K562 (cell line): ENCODE measurements at regions not wholly inside any gene's neighbourhood (a gene's known extent, or its start where the extent isn't known, plus 50 kb on each side); places are given as distances from the start of the nearest gene placed in this dataset.

ENCODE experiments used
- ATAC-seq: fragments of 200-7000 bp; cut with Tn5 transposase; 3 replicates; pipeline ENCODE4 v1.9.1; 2020; ENCODE audit warnings: moderate library complexity
- BruUV-seq: library from RNA; stranded (reverse); fragments of 400-500 nt; replicated peaks from 2 replicates; lab custom pipeline; 2021; lab: Mats Ljungman, UMichigan
- CTCF ChIA-PET: fragments of 300-600 bp; formaldehyde crosslinking; extraction: SDS; loops from one replicate; lab custom pipeline; 2021; ENCODE audit warnings: low intra/inter-chr PET ratio; lab: Yijun Ruan, JAX
- POLR2A ChIA-PET: fragments of 300-600, 350-650 bp; sonication (Branson Sonifier 250); formaldehyde crosslinking; extraction: SDS; loops from one replicate; lab custom pipeline; 2021; ENCODE audit warnings: antibody characterized with exemption, inconsistent platforms; lab: Yijun Ruan, JAX
- DNase-seq, 4 experiments: peaks; one replicate each; pipeline versions ENCODE4 v3.0.0 to v3.0.0-alpha.2; 2011 to 2018; ENCODE audit warnings: low spot score in 3 of 4, mixed read lengths in 3 of 4; ENCODE audit errors: extremely low read depth in 1 of 4
- FAIRE-seq: peaks from 2 replicates; lab custom pipeline; 2011; peaks lifted over from hg19 to GRCh38; lab: Jason Lieb, UNC
- H2AFZ ChIP-seq: 2 replicates; pipeline ENCODE4 v1.6.0; 2011; ENCODE audit warnings: low read depth, low read length, control low read depth, inconsistent platforms
- H3K27ac ChIP-seq: fragments of 200-600 bp; 3 replicates; pipeline ENCODE4 v1.8.0; 2011; ENCODE audit warnings: low read depth, mild to moderate bottlenecking, control low read depth, inconsistent platforms, low read length, moderate library complexity, mixed read lengths; ENCODE audit errors: extremely low read depth
- H3K27me3 ChIP-seq, 2 experiments: fragments of 300-600 bp in 1 of 2; 2 replicates in 1 of 2; 3 replicates in 1 of 2; pipeline versions ENCODE4 v1.6.0 to v1.8.0; 2011; ENCODE audit warnings: inconsistent platforms in 2 of 2, low read length in 2 of 2, mild to moderate bottlenecking in 1 of 2, mixed read lengths in 1 of 2, moderate library complexity in 1 of 2; ENCODE audit not compliant: control insufficient read depth in 2 of 2, insufficient read depth in 2 of 2
- H3K36me3 ChIP-seq: fragments of 300-600 bp; 3 replicates; pipeline ENCODE4 v1.8.0; 2011; ENCODE audit warnings: mild to moderate bottlenecking, low read length, inconsistent platforms; ENCODE audit not compliant: control insufficient read depth, insufficient read depth
- H3K4me1 ChIP-seq, 2 experiments: fragments of 200-600 bp in 1 of 2; replicated peaks in 1 of 2; 2 replicates in 1 of 2; 3 replicates in 1 of 2; pipeline versions ENCODE4 v1.5.1 to v1.8.0; 2011; ENCODE audit warnings: inconsistent platforms in 2 of 2, low read length in 2 of 2, mild to moderate bottlenecking in 1 of 2, mixed read lengths in 1 of 2, moderate library complexity in 1 of 2; ENCODE audit not compliant: control insufficient read depth in 2 of 2, insufficient read depth in 2 of 2
- H3K4me2 ChIP-seq: 2 replicates; pipeline ENCODE4 v1.6.1; 2011; ENCODE audit warnings: low read length, control low read depth, inconsistent platforms, mixed read lengths; ENCODE audit not compliant: insufficient read depth
- H3K4me3 ChIP-seq: fragments of 200-600 bp; sonication (generic), shearing (Covaris generic); 2 replicates; pipeline ENCODE4 v1.5.1; 2016; ENCODE audit warnings: control low read depth, inconsistent platforms
- H3K79me2 ChIP-seq: fragments of 200-600 bp; 3 replicates; pipeline ENCODE4 v1.8.0; 2011; ENCODE audit warnings: low read length, inconsistent platforms; ENCODE audit not compliant: control insufficient read depth, insufficient read depth
- H3K9ac ChIP-seq, 2 experiments: 2 replicates each; pipeline versions ENCODE4 v1.6.0 to v1.6.1; 2011; ENCODE audit warnings: low read depth in 2 of 2, low read length in 2 of 2, control low read depth in 1 of 2, inconsistent platforms in 1 of 2, mild to moderate bottlenecking in 1 of 2, mixed read lengths in 1 of 2; ENCODE audit not compliant: insufficient read depth in 1 of 2
- H3K9me1 ChIP-seq: one replicate; pipeline ENCODE4 v1.6.0; 2011; ENCODE audit warnings: inconsistent platforms, mild to moderate bottlenecking, low read length, moderate library complexity; ENCODE audit not compliant: control insufficient read depth, insufficient read depth
- H3K9me3 ChIP-seq: replicated peaks from 2 replicates; pipeline ENCODE4 v1.5.1; 2011; ENCODE audit warnings: low read depth, low read length, inconsistent platforms; ENCODE audit not compliant: control insufficient read depth, insufficient read depth
- H4K20me1 ChIP-seq: replicated peaks from 2 replicates; pipeline ENCODE4 v1.6.1; 2011; ENCODE audit warnings: low read length, inconsistent platforms, mixed read lengths; ENCODE audit not compliant: control insufficient read depth, insufficient read depth
- C11orf30 ChIP-seq: fragments of 450-650 bp; IDR thresholded peaks from 2 replicates; pipeline ENCODE4 v1.6.1; 2016; ENCODE audit warnings: low read depth, mild to moderate bottlenecking
- ESRRA ChIP-seq: fragments of 450-650 bp; IDR thresholded peaks from 2 replicates; pipeline ENCODE4 v1.6.1; 2014; ENCODE audit warnings: low read depth, mild to moderate bottlenecking, moderate library complexity, borderline replicate concordance
- HEY1 ChIP-seq: fragments of 250-450 bp; sonication (Bioruptor Pico); IDR thresholded peaks from 2 replicates; pipeline ENCODE4 v1.5.0; 2020; ENCODE audit warnings: mild to moderate bottlenecking, moderate library complexity, borderline replicate concordance
- ILF3 ChIP-seq: fragments of 450-650 bp; IDR thresholded peaks from 2 replicates; pipeline ENCODE4 v1.6.1; 2018; ENCODE audit warnings: antibody characterized with exemption, mild to moderate bottlenecking, moderate library complexity, borderline replicate concordance
- MAFK ChIP-seq: IDR thresholded peaks from 2 replicates; pipeline ENCODE4 v1.6.1; 2011; ENCODE audit warnings: low read length, improper control_type of control experiment
- PHF21A ChIP-seq: fragments of 450-650 bp; IDR thresholded peaks from 2 replicates; pipeline ENCODE4 v1.6.1; 2017; ENCODE audit warnings: low read depth, borderline replicate concordance
- SNIP1 ChIP-seq: fragments of 450-650 bp; IDR thresholded peaks from 2 replicates; pipeline ENCODE4 v1.7.1; 2017; ENCODE audit warnings: low read depth, mild to moderate bottlenecking
- SPI1 ChIP-seq: IDR thresholded peaks from 2 replicates; pipeline ENCODE4 v1.6.1; 2011; ENCODE audit warnings: low read depth, low read length, control low read depth, borderline replicate concordance
- WGBS: fragments of 100-300 bp; shearing (Covaris generic); methylation state at CpG from one replicate; pipeline ENCODE4 v1.1.6; 2016; ENCODE audit warnings: low coverage, mixed read lengths; ENCODE audit not compliant: insufficient coverage; ENCODE audit errors: missing lambda C conversion rate; 5-methylcytosine and 5-hydroxymethylcytosine counted together
- in situ Hi-C: fragments of 300-500 bp; cut with MboI; formaldehyde crosslinking; loops from 4 replicates; pipeline ENCODE4 v1.15.0; 2018; ENCODE audit warnings: inconsistent platforms, mixed read lengths
- intact Hi-C: fragments of 100-400 bp; cut with micrococcal nuclease; formaldehyde crosslinking; loops from 2 replicates; pipeline ENCODE4 v1.14.2; 2022
- TF ChIP-seq, protein P1 (sequence below): sonication (generic); formaldehyde crosslinking; IDR thresholded peaks from 2 replicates; pipeline ENCODE4 v1.9.0; 2022; ENCODE audit warnings: mild to moderate bottlenecking, missing genetic modification reagents
- TF ChIP-seq, protein P2 (sequence below): fragments of 450-650 bp; IDR thresholded peaks from 2 replicates; pipeline ENCODE4 v1.7.0; 2016; ENCODE audit warnings: borderline replicate concordance
- TF ChIP-seq, protein P3 (sequence below): fragments of 450-650 bp; formaldehyde crosslinking; IDR thresholded peaks from 2 replicates; pipeline ENCODE4 v1.4.0; 2020; ENCODE audit warnings: mild to moderate bottlenecking

GRCh38 chr7:152588350-152588749 lies 87.6 kb downstream of the XRCC2 start:
- BruUV-seq = no TSS peak
- H2AFZ ChIP-seq = no peak overlapping the region
- WGBS = 8% methylated on average over 5 of the region's 5 CpGs
- H4K20me1 ChIP-seq = no peaks in the 10 kb centered on the region; the same call in 1 of the 2 replicates
- no peaks in the 10 kb centered on the region for H3K4me1 ChIP-seq
- peaks cover 11 to 24% of the 10 kb centered on the region in 2 experiments; a peak in 4 of 5 replicates for H3K27me3 ChIP-seq
- in situ Hi-C loops = no loop called here
- FAIRE-seq (no peak), ATAC-seq (no peak), DNase-seq (no peak)
- H3K79me2 ChIP-seq = no peaks in the 10 kb centered on the region
- H3K9me3 ChIP-seq = no peaks in the 10 kb centered on the region
- no peak overlapping the region for H3K4me2 ChIP-seq
- TF ChIP-seq SPI1 = no peak
- TF ChIP-seq PHF21A = no peak
- no peak for TF ChIP-seq ESRRA
- TF ChIP-seq SNIP1 = no peak
- no peak for TF ChIP-seq ILF3
- TF ChIP-seq C11orf30 = no peak
- TF ChIP-seq, protein P1, sequence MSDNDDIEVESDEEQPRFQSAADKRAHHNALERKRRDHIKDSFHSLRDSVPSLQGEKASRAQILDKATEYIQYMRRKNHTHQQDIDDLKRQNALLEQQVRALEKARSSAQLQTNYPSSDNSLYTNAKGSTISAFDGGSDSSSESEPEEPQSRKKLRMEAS (CRISPR knock-in tag) = no peak
- TF ChIP-seq, protein P2, sequence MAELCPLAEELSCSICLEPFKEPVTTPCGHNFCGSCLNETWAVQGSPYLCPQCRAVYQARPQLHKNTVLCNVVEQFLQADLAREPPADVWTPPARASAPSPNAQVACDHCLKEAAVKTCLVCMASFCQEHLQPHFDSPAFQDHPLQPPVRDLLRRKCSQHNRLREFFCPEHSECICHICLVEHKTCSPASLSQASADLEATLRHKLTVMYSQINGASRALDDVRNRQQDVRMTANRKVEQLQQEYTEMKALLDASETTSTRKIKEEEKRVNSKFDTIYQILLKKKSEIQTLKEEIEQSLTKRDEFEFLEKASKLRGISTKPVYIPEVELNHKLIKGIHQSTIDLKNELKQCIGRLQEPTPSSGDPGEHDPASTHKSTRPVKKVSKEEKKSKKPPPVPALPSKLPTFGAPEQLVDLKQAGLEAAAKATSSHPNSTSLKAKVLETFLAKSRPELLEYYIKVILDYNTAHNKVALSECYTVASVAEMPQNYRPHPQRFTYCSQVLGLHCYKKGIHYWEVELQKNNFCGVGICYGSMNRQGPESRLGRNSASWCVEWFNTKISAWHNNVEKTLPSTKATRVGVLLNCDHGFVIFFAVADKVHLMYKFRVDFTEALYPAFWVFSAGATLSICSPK = no peak
- TF ChIP-seq HEY1 (CRISPR knock-in tag) = no peak
- TF ChIP-seq MAFK = no peak
- TF ChIP-seq, protein P3, sequence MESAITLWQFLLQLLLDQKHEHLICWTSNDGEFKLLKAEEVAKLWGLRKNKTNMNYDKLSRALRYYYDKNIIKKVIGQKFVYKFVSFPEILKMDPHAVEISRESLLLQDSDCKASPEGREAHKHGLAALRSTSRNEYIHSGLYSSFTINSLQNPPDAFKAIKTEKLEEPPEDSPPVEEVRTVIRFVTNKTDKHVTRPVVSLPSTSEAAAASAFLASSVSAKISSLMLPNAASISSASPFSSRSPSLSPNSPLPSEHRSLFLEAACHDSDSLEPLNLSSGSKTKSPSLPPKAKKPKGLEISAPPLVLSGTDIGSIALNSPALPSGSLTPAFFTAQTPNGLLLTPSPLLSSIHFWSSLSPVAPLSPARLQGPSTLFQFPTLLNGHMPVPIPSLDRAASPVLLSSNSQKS = no peak
- TF ChIP-seq, all 486 proteins: peak for 0
- intact Hi-C loops = no loop called here
- CTCF ChIA-PET = no interaction called here
- H3K4me3 ChIP-seq = no peak overlapping the region
- H3K9me1 ChIP-seq = no peaks in the 10 kb centered on the region
- POLR2A ChIA-PET = interaction anchor here (1.3 kb wide), 1 partner anchor 18 kb away, joined by 5 read pairs; no protein-coding TSS in a partner anchor
- no peak overlapping the region for H3K27ac ChIP-seq
- H3K9ac ChIP-seq = no peak overlapping the region
- H3K36me3 ChIP-seq = no peaks in the 10 kb centered on the region
